ENCODE measurements at regions not wholly inside any gene's neighbourhood (a gene's known extent, or its start where the extent isn't known, plus 50 kb on each side); places are given as distances from the start of the nearest gene placed in this dataset.

- Histone ChIP-seq H3K4me1 (ENCODE audit: low read length) (no peaks in the 10 kb centered on the region), H3K27me3 (replicated peaks; ENCODE audit: insufficient read depth, low read length) (no peaks in the 10 kb centered on the region), H3F3A (ENCODE audit: insufficient read depth, low read length) (no peaks in the 10 kb centered on the region), H4K20me1 (ENCODE audit: insufficient read depth, low read length) (no peaks in the 10 kb centered on the region), H3K4me3 (ENCODE audit: low read length) (no peak overlapping the region), H3K36me3 (replicated peaks; ENCODE audit: insufficient read depth, low read length) (no peaks in the 10 kb centered on the region), H3K27ac (ENCODE audit: low read length) (no peak overlapping the region), H2AFZ (ENCODE audit: low read length) (no peak overlapping the region), H3K79me2 (ENCODE audit: low read length) (no peaks in the 10 kb centered on the region), H3K9me3 (replicated peaks; ENCODE audit: insufficient read depth, low read length) (no peaks in the 10 kb centered on the region), H3K4me2 (ENCODE audit: low read depth, low read length) (no peak overlapping the region), H3K9ac (ENCODE audit: low read length) (no peak overlapping the region), H3K9me2 (replicated peaks; ENCODE audit: insufficient read depth, low read length) (no peaks in the 10 kb centered on the region)
- no peak for TF ChIP-seq CTCF (IDR thresholded peaks at IDR 0.05; ENCODE audit: low read length)
- TF ChIP-seq EZH2 (optimal IDR thresholded peaks at IDR 0.05; ENCODE audit: low read depth, low read length), result no peak
- TF ChIP-seq EZH2phosphoT487 (IDR thresholded peaks at IDR 0.05; ENCODE audit: low read length), result no peak
- no peak for DNase-seq
Observed at GRCh38 chr11:91771961-91772360, 452.7 kb upstream of the FAT3 start.

DNA sequence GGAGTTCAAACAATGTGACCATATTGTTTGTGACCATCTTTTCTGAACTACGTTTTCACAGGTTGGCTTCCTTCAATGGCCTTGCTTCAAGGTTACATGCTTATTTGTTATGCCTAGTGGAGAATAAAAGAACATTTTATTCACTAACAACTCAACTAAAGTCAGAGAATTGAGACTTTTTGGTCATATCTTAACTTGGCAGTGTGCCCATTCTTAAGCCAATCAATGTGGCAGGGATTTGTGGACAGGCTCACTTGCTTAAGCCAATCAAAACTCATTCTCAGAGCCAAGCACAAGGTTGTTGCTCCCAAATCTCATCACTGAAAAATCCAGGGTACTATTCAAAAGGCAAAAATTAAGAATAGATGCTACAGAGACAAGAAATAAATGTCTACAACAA, 455.8 kb upstream of the FAT3 start:
- Histone ChIP-seq H3F3A (ENCODE audit: insufficient read depth, low read length) (no peaks in the 10 kb centered on the region), H3K9me2 (replicated peaks; ENCODE audit: insufficient read depth, low read length) (no peaks in the 10 kb centered on the region), H3K4me3 (ENCODE audit: low read length) (no peak overlapping the region), H2AFZ (ENCODE audit: low read length) (no peak overlapping the region), H3K4me1 (ENCODE audit: low read length) (no peaks in the 10 kb centered on the region), H3K27ac (ENCODE audit: low read length) (no peak overlapping the region), H3K9me3 (replicated peaks; ENCODE audit: insufficient read depth, low read length) (no peaks in the 10 kb centered on the region), H3K4me2 (ENCODE audit: low read depth, low read length) (no peak overlapping the region), H3K27me3 (replicated peaks; ENCODE audit: insufficient read depth, low read length) (no peaks in the 10 kb centered on the region), H3K36me3 (replicated peaks; ENCODE audit: insufficient read depth, low read length) (no peaks in the 10 kb centered on the region), H4K20me1 (ENCODE audit: insufficient read depth, low read length) (no peaks in the 10 kb centered on the region), H3K9ac (ENCODE audit: low read length) (no peak overlapping the region), H3K79me2 (ENCODE audit: low read length) (no peaks in the 10 kb centered on the region)
- DNase-seq, result no peak
- TF ChIP-seq CTCF (IDR thresholded peaks at IDR 0.05; ENCODE audit: low read length) (no peak), EZH2 (optimal IDR thresholded peaks at IDR 0.05; ENCODE audit: low read depth, low read length) (no peak), EZH2phosphoT487 (IDR thresholded peaks at IDR 0.05; ENCODE audit: low read length) (no peak)

GRCh38 chr11:91763331-91763730, 461.3 kb upstream of the FAT3 start:
- Histone ChIP-seq H3K27me3 (replicated peaks; ENCODE audit: insufficient read depth, low read length) (no peaks in the 10 kb centered on the region), H3K9ac (ENCODE audit: low read length) (no peak overlapping the region), H3K27ac (ENCODE audit: low read length) (no peak overlapping the region), H3K4me2 (ENCODE audit: low read depth, low read length) (no peak overlapping the region), H3K79me2 (ENCODE audit: low read length) (no peaks in the 10 kb centered on the region), H3F3A (ENCODE audit: insufficient read depth, low read length) (no peaks in the 10 kb centered on the region), H3K9me2 (replicated peaks; ENCODE audit: insufficient read depth, low read length) (no peaks in the 10 kb centered on the region), H2AFZ (ENCODE audit: low read length) (no peak overlapping the region), H3K4me1 (ENCODE audit: low read length) (no peaks in the 10 kb centered on the region), H3K9me3 (replicated peaks; ENCODE audit: insufficient read depth, low read length) (no peaks in the 10 kb centered on the region), H3K36me3 (replicated peaks; ENCODE audit: insufficient read depth, low read length) (no peaks in the 10 kb centered on the region), H3K4me3 (ENCODE audit: low read length) (no peak overlapping the region), H4K20me1 (ENCODE audit: insufficient read depth, low read length) (no peaks in the 10 kb centered on the region)
- TF ChIP-seq EZH2phosphoT487 (IDR thresholded peaks at IDR 0.05; ENCODE audit: low read length) (no peak), EZH2 (optimal IDR thresholded peaks at IDR 0.05; ENCODE audit: low read depth, low read length) (no peak), CTCF (IDR thresholded peaks at IDR 0.05; ENCODE audit: low read length) (no peak)
- no peak for DNase-seq
